ENCODE measurements at regions not wholly inside any gene's neighbourhood (a gene's known extent, or its start where the extent isn't known, plus 50 kb on each side); places are given as distances from the start of the nearest gene placed in this dataset.

- TF ChIP-seq CTCF (IDR thresholded peaks at IDR 0.05; ENCODE audit: low read depth, low read length, poor library complexity, severe bottlenecking) (no peak), EZH2phosphoT487 (IDR thresholded peaks at IDR 0.05; ENCODE audit: borderline replicate concordance, low read length) (no peak)
Observed at GRCh38 chr5:37902323-37902722, 62.5 kb upstream of the GDNF start.

All from DOHH2 (cell line).